Neural crest cell (in vitro differentiated cells): ENCODE measurements at regions not wholly inside any gene's neighbourhood (a gene's known extent, or its start where the extent isn't known, plus 50 kb on each side); places are given as distances from the start of the nearest gene placed in this dataset.

ENCODE experiments used
- DNase-seq: peaks from one replicate; pipeline ENCODE4 v3.0.0; 2021; ENCODE audit warnings: low read depth, mixed read lengths, low spot score
- H3K27ac Mint-ChIP-seq: one replicate; pipeline ENCODE4 v1.8.0; 2021; ENCODE audit warnings: mild to moderate bottlenecking, mixed read lengths; ENCODE audit not compliant: unreplicated experiment
- H3K27me3 Mint-ChIP-seq: 2 replicates; pipeline ENCODE4 v1.8.0; 2021; ENCODE audit warnings: low read depth, mild to moderate bottlenecking, mixed read lengths
- H3K36me3 Mint-ChIP-seq: 2 replicates; pipeline ENCODE4 v1.8.0; 2021; ENCODE audit warnings: low read depth, mild to moderate bottlenecking, mixed read lengths
- H3K4me1 Mint-ChIP-seq: 2 replicates; pipeline ENCODE4 v1.8.0; 2021; ENCODE audit warnings: mixed read lengths
- H3K4me3 Mint-ChIP-seq: one replicate; pipeline ENCODE4 v1.8.0; 2021; ENCODE audit warnings: mild to moderate bottlenecking, mixed read lengths
- H3K9me3 Mint-ChIP-seq: 2 replicates; pipeline ENCODE4 v1.8.0; 2021; ENCODE audit warnings: mixed read lengths
- TF ChIP-seq, protein P1 (sequence below): fragments of 200-600 bp; sonication (generic); conservative IDR thresholded peaks from 2 replicates; pipeline ENCODE4 v1.5.0; 2021; ENCODE audit warnings: antibody characterized with exemption, mild to moderate bottlenecking

GRCh38 chr2:238697193-238698071 lies 150.5 kb upstream of the TWIST2 start:
- Mint-ChIP-seq H3K27me3 (no peaks in the 10 kb centered on the region), H3K4me3 (no peak overlapping the region), H3K36me3 (no peaks in the 10 kb centered on the region), H3K27ac (no peak overlapping the region), H3K4me1 (peaks cover 18% of the 10 kb centered on the region), H3K9me3 (no peaks in the 10 kb centered on the region)
- TF ChIP-seq, protein P1, sequence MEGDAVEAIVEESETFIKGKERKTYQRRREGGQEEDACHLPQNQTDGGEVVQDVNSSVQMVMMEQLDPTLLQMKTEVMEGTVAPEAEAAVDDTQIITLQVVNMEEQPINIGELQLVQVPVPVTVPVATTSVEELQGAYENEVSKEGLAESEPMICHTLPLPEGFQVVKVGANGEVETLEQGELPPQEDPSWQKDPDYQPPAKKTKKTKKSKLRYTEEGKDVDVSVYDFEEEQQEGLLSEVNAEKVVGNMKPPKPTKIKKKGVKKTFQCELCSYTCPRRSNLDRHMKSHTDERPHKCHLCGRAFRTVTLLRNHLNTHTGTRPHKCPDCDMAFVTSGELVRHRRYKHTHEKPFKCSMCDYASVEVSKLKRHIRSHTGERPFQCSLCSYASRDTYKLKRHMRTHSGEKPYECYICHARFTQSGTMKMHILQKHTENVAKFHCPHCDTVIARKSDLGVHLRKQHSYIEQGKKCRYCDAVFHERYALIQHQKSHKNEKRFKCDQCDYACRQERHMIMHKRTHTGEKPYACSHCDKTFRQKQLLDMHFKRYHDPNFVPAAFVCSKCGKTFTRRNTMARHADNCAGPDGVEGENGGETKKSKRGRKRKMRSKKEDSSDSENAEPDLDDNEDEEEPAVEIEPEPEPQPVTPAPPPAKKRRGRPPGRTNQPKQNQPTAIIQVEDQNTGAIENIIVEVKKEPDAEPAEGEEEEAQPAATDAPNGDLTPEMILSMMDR: no peak
- DNase-seq: no peak

DNA sequence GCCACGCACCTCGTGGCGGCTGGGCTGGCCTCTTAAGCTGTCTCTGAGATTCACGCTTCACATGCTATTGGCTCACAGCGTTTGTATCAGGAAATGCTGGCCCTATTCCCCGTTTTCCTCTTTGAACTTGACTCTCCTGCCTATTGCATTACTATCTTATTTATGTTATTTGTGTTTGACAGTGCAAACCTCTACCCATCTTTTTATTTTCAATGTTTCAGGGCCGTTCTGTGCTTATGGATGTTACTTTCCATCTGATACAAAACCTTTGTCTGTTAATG lies 149.9 kb upstream of the TWIST2 start:
- no peak overlapping the region for H3K27ac Mint-ChIP-seq
- no peaks in the 10 kb centered on the region for H3K36me3 Mint-ChIP-seq
- H3K4me1 Mint-ChIP-seq: peaks cover 16% of the 10 kb centered on the region
- no peak for DNase-seq
- TF ChIP-seq, protein P1: no peak
- H3K27me3 Mint-ChIP-seq: no peaks in the 10 kb centered on the region
- no peak overlapping the region for H3K4me3 Mint-ChIP-seq
- H3K9me3 Mint-ChIP-seq: no peaks in the 10 kb centered on the region

- Mint-ChIP-seq H3K36me3 (no peaks in the 10 kb centered on the region), H3K27ac (no peak overlapping the region), H3K4me1 (peaks cover 13% of the 10 kb centered on the region), H3K27me3 (no peaks in the 10 kb centered on the region), H3K4me3 (no peak overlapping the region), H3K9me3 (no peaks in the 10 kb centered on the region)
- no peak for DNase-seq
- TF ChIP-seq, protein P1: no peak
Measured at GRCh38 chr2:238698451-238699306, 149.2 kb upstream of the TWIST2 start.

- Mint-ChIP-seq H3K27me3 (no peaks in the 10 kb centered on the region), H3K4me1 (peaks cover 13% of the 10 kb centered on the region), H3K4me3 (no peak overlapping the region), H3K36me3 (no peaks in the 10 kb centered on the region), H3K9me3 (no peaks in the 10 kb centered on the region), H3K27ac (no peak overlapping the region)
- TF ChIP-seq, protein P1: no peak
- DNase-seq: no peak
Measured at GRCh38 chr2:238699307-238700116, 148.4 kb upstream of the TWIST2 start.

DNA sequence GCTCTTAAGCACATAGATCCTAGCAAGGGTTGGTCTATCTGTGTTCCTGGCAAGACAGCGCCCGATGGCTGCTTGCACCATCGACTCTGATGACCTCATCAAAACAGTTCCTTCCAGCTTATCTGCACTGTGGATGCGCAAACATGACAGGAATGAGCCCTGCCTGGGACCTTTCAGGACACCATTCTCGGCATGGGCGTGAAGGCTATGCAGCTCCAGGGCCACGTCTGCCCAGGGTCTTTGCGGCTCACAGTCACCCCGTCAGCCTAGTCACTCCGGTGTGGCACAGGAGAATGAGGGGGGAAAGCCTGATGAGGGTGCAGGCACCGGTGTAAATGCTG lies 147.8 kb upstream of the TWIST2 start:
- peaks cover 12% of the 10 kb centered on the region for H3K4me1 Mint-ChIP-seq
- H3K36me3 Mint-ChIP-seq: no peaks in the 10 kb centered on the region
- H3K9me3 Mint-ChIP-seq: no peaks in the 10 kb centered on the region
- DNase-seq: no peak
- no peaks in the 10 kb centered on the region for H3K27me3 Mint-ChIP-seq
- no peak overlapping the region for H3K27ac Mint-ChIP-seq
- TF ChIP-seq, protein P1: no peak
- H3K4me3 Mint-ChIP-seq: no peak overlapping the region
